GM12878 (cell line): ENCODE measurements at regions not wholly inside any gene's neighbourhood (a gene's known extent, or its start where the extent isn't known, plus 50 kb on each side); places are given as distances from the start of the nearest gene placed in this dataset.
"Not testable (repeated sequence)": the region's sequence is repeated elsewhere in the genome, so short reads cannot be mapped to it uniquely, and the experiment has no call there.

Experiments used
- ATAC-seq: fragments of 200-7000 bp; cut with Tn5 transposase; 3 replicates; pipeline ENCODE4 v1.9.1; 2020; ENCODE audit warnings: mild to moderate bottlenecking, moderate library complexity
- BruUV-seq: library from RNA; stranded (reverse); fragments of 400-500 nt; replicated peaks from 2 replicates; lab custom pipeline; 2021; lab: Mats Ljungman, UMichigan
- CTCF ChIA-PET: fragments of 300-600 bp; sonication (Branson Sonifier 250); formaldehyde crosslinking; extraction: SDS; loops from one replicate; lab custom pipeline; 2021; ENCODE audit warnings: inconsistent platforms; lab: Yijun Ruan, JAX
- POLR2A ChIA-PET: fragments of 350-600 bp; formaldehyde crosslinking; extraction: SDS; loops from one replicate; lab custom pipeline; 2021; ENCODE audit warnings: inconsistent platforms; lab: Charles Lee
- RAD21 ChIA-PET: fragments of 300-600 bp; sonication (Branson Sonifier 250); formaldehyde crosslinking; loops from one replicate; lab custom pipeline; 2023; ENCODE audit warnings: antibody characterized with exemption; ENCODE audit not compliant: unreplicated experiment; lab: Charles Lee
- SMC1A ChIA-PET: fragments of 300-600 bp; sonication (Branson Sonifier 250); formaldehyde crosslinking; loops from one replicate; lab custom pipeline; 2023; ENCODE audit not compliant: unreplicated experiment, uncharacterized antibody; lab: Charles Lee
- DNase-seq: peaks from one replicate; pipeline ENCODE4 v3.0.0-alpha.2; 2011; ENCODE audit warnings: low read depth, low spot score
- FAIRE-seq: peaks from 3 replicates; lab custom pipeline; 2011; peaks lifted over from hg19 to GRCh38; lab: Jason Lieb, UNC
- H2AFZ ChIP-seq: 2 replicates; pipeline ENCODE4 v1.6.0; 2011; ENCODE audit warnings: low read depth, low read length, control low read depth; ENCODE audit not compliant: control insufficient read depth
- H3K27ac ChIP-seq: 2 replicates; pipeline ENCODE4 v1.5.1; 2011; ENCODE audit warnings: control low read depth; ENCODE audit not compliant: control insufficient read depth, insufficient read depth
- H3K27me3 ChIP-seq, 2 experiments: replicated peaks in 1 of 2; 2 replicates each; pipeline versions ENCODE4 v1.6.0 to v1.6.1; 2011; ENCODE audit warnings: low read length in 1 of 2; ENCODE audit not compliant: control insufficient read depth in 2 of 2, insufficient read depth in 2 of 2
- H3K36me3 ChIP-seq, 2 experiments: 2 replicates each; pipeline ENCODE4 v1.5.1; 2011; ENCODE audit warnings: low read length in 1 of 2; ENCODE audit not compliant: control insufficient read depth in 2 of 2, insufficient read depth in 2 of 2
- H3K4me1 ChIP-seq: 2 replicates; pipeline ENCODE4 v1.6.1; 2011; ENCODE audit warnings: mild to moderate bottlenecking, low read length, moderate library complexity, mixed read lengths; ENCODE audit not compliant: control insufficient read depth, insufficient read depth
- H3K4me2 ChIP-seq: 2 replicates; pipeline ENCODE4 v1.6.0; 2011; ENCODE audit warnings: control low read depth; ENCODE audit not compliant: control insufficient read depth, insufficient read depth
- H3K4me3 ChIP-seq: fragments of 200-600 bp; sonication (generic); 2 replicates; pipeline ENCODE4 v1.5.1; 2016
- H3K79me2 ChIP-seq: 2 replicates; pipeline ENCODE4 v1.6.0; 2011; ENCODE audit warnings: low read length; ENCODE audit not compliant: control insufficient read depth, insufficient read depth
- H3K9ac ChIP-seq: 2 replicates; pipeline ENCODE4 v1.8.0; 2011; ENCODE audit warnings: low read length, control low read depth, mixed read lengths; ENCODE audit not compliant: control insufficient read depth, insufficient read depth
- H3K9me3 ChIP-seq: replicated peaks from 3 replicates; pipeline ENCODE4 v1.5.1; 2011; ENCODE audit warnings: mild to moderate bottlenecking, low read length; ENCODE audit not compliant: control insufficient read depth, insufficient read depth
- H4K20me1 ChIP-seq: 2 replicates; pipeline ENCODE4 v1.6.0; 2011; ENCODE audit not compliant: control insufficient read depth, insufficient read depth
- ASH2L ChIP-seq: fragments of 300-600, 200-600 bp; sonication (generic); IDR thresholded peaks from 2 replicates; pipeline ENCODE4 v1.6.1; 2017; ENCODE audit warnings: low read depth, mild to moderate bottlenecking, borderline replicate concordance
- EZH2 ChIP-seq: IDR thresholded peaks from 2 replicates; pipeline ENCODE4 v1.6.1; 2012; ENCODE audit warnings: low read depth, mild to moderate bottlenecking, control low read depth, inconsistent platforms, low read length, borderline replicate concordance; ENCODE audit not compliant: control insufficient read depth
- FOXM1 ChIP-seq: IDR thresholded peaks from 2 replicates; pipeline ENCODE4 v1.6.1; 2012; ENCODE audit warnings: low read depth, mild to moderate bottlenecking, inconsistent platforms, low read length, moderate library complexity
- GABPA ChIP-seq: IDR thresholded peaks from 2 replicates; pipeline ENCODE4 v1.6.1; 2014; ENCODE audit warnings: antibody characterized with exemption, low read depth, mild to moderate bottlenecking, inconsistent platforms
- HDGF ChIP-seq: fragments of 450-650 bp; IDR thresholded peaks from 2 replicates; pipeline ENCODE4 v1.6.1; 2016; ENCODE audit warnings: antibody characterized with exemption
- KAT2A ChIP-seq: conservative IDR thresholded peaks from 2 replicates; pipeline ENCODE4 v1.6.1; 2011; ENCODE audit warnings: low read depth, low read length; ENCODE audit not compliant: control insufficient read depth
- POLR2A ChIP-seq: IDR thresholded peaks from 2 replicates; pipeline ENCODE4 v1.6.1; 2011; ENCODE audit warnings: low read depth, mild to moderate bottlenecking, low read length
- SMAD5 ChIP-seq: IDR thresholded peaks from 2 replicates; pipeline ENCODE4 v1.6.1; 2016; ENCODE audit warnings: antibody characterized with exemption, low read depth
- SREBF2 ChIP-seq: IDR thresholded peaks from 2 replicates; pipeline ENCODE4 v1.6.1; 2012; ENCODE audit warnings: mild to moderate bottlenecking, low read length
- YY1 ChIP-seq: IDR thresholded peaks from 2 replicates; pipeline ENCODE4 v1.6.1; 2011; ENCODE audit warnings: low read depth, mild to moderate bottlenecking, low read length
- ZBED1 ChIP-seq: IDR thresholded peaks from 2 replicates; pipeline ENCODE4 v1.6.1; 2016; ENCODE audit warnings: borderline replicate concordance
- WGBS: methylation state at CpG from one replicate; pipeline ENCODE4 v1.1.6; 2016; ENCODE audit warnings: low lambda C conversion rate; ENCODE audit not compliant: insufficient replicate concordance, insufficient coverage; ENCODE audit errors: missing lambda C conversion rate; 5-methylcytosine and 5-hydroxymethylcytosine counted together
- in situ Hi-C: fragments of 300-500 bp; cut with MboI; formaldehyde crosslinking; loops from 9 replicates; pipeline ENCODE4 v1.14.3; 2018; ENCODE audit warnings: mixed read lengths
- intact Hi-C: fragments of 100-400 bp; cut with micrococcal nuclease; formaldehyde crosslinking; loops from one replicate; pipeline ENCODE4 v1.14.2; 2022; ENCODE audit not compliant: unreplicated experiment
- TF ChIP-seq, protein P1 (sequence below): fragments of 450-650 bp; IDR thresholded peaks from 2 replicates; pipeline ENCODE4 v1.6.1; 2018; ENCODE audit warnings: mild to moderate bottlenecking, low read depth, moderate library complexity; ENCODE audit not compliant: partially characterized antibody
- TF ChIP-seq, protein P2 (sequence below): IDR thresholded peaks from 2 replicates; pipeline ENCODE4 v1.6.1; 2012; ENCODE audit warnings: low read length, inconsistent platforms

DNA sequence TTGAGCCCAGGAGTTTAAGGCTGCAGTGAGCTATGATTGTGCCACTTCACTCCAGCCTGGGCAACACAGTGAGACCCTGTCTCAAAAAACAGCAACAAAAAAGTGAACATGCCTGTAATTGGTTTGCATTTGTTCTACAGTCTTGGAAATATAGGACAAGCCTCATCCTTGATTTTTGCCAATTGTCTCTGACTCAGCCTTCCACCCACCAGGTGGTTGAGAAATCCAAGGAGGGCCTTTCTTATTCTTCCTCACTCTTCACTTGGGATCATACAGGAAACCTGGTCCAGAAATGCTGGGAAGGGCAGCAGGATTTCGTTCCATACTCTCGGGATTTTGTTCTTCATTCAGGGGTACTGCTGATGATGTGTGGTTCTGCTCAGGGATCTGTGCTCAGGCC is 94.6 kb downstream of the CDC42EP3 start (continued):
- TF ChIP-seq GABPA: no peak
- no peak for TF ChIP-seq POLR2A
- no peak for TF ChIP-seq SMAD5
- TF ChIP-seq SREBF2: no peak
- TF ChIP-seq FOXM1: no peak

DNA sequence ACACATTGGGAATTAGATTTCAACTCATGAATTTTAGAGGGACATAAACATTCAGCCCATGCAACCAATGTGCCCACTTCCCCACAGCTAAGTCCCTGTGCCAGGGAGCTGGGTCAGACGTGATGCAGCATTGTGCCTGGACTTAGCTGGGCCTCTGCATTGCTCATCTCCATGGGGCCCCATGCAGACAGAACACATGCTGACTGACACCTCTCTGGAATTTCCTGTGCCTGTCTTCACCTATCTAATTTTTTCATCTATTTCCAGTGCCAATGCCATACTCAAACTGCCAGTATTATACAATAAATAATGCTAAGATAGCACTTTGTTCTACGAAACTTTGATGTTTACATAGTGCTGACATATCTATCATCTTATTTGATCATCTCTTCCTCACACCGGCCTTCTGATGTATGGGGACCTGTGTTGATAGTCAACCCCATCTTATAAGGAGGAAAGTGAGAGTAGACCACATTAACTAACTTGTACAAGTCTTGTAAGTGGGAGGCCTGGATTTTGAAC is 92.2 kb downstream of the CDC42EP3 start:
- ChIA-PET RAD21 (interaction anchor here (0.7 kb wide), 1 partner anchor 40 kb away, joined by 3 read pairs; no protein-coding TSS in a partner anchor), SMC1A (interaction anchor here (1.3 to 2.5 kb wide), 3 partner anchors 10 to 40 kb away, joined by 3 to 13 read pairs (median 3); no protein-coding TSS in a partner anchor), CTCF (interaction anchor here (1.9 kb wide), 1 partner anchor 8 kb away, joined by 4 read pairs; no protein-coding TSS in a partner anchor), POLR2A (interaction anchor here (0.6 to 1.5 kb wide), 3 partner anchors 8 to 41 kb away, joined by 3 read pairs; no protein-coding TSS in a partner anchor)
- intact Hi-C loops: no loop called here
- Histone ChIP-seq H3K4me2 (no peak overlapping the region), H2AFZ (no peak overlapping the region), H3K4me3 (no peak overlapping the region), H3K9me3 (peaks cover 20% of the 10 kb centered on the region), H4K20me1 (no peaks in the 10 kb centered on the region), H3K9ac (no peak overlapping the region), H3K79me2 (no peaks in the 10 kb centered on the region), H3K27ac (no peak overlapping the region), H3K4me1 (peaks cover 5% of the 10 kb centered on the region), H3K27me3 (no peaks in the 10 kb centered on the region), H3K36me3 (peaks cover 0 to 1% of the 10 kb centered on the region in 2 experiments; a peak in 2 of 4 replicates)
- WGBS: 72% methylated on average over 3 of the region's 3 CpGs
- no TSS peak for BruUV-seq
- TF ChIP-seq EZH2: no peak
- no peak for TF ChIP-seq HDGF
- TF ChIP-seq, protein P1, sequence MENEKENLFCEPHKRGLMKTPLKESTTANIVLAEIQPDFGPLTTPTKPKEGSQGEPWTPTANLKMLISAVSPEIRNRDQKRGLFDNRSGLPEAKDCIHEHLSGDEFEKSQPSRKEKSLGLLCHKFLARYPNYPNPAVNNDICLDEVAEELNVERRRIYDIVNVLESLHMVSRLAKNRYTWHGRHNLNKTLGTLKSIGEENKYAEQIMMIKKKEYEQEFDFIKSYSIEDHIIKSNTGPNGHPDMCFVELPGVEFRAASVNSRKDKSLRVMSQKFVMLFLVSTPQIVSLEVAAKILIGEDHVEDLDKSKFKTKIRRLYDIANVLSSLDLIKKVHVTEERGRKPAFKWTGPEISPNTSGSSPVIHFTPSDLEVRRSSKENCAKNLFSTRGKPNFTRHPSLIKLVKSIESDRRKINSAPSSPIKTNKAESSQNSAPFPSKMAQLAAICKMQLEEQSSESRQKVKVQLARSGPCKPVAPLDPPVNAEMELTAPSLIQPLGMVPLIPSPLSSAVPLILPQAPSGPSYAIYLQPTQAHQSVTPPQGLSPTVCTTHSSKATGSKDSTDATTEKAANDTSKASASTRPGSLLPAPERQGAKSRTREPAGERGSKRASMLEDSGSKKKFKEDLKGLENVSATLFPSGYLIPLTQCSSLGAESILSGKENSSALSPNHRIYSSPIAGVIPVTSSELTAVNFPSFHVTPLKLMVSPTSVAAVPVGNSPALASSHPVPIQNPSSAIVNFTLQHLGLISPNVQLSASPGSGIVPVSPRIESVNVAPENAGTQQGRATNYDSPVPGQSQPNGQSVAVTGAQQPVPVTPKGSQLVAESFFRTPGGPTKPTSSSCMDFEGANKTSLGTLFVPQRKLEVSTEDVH: no peak
- no peak for TF ChIP-seq ZBED1
- no peak for TF ChIP-seq ASH2L
- TF ChIP-seq YY1: no peak
- TF ChIP-seq, protein P2, sequence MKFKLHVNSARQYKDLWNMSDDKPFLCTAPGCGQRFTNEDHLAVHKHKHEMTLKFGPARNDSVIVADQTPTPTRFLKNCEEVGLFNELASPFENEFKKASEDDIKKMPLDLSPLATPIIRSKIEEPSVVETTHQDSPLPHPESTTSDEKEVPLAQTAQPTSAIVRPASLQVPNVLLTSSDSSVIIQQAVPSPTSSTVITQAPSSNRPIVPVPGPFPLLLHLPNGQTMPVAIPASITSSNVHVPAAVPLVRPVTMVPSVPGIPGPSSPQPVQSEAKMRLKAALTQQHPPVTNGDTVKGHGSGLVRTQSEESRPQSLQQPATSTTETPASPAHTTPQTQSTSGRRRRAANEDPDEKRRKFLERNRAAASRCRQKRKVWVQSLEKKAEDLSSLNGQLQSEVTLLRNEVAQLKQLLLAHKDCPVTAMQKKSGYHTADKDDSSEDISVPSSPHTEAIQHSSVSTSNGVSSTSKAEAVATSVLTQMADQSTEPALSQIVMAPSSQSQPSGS: no peak
- TF ChIP-seq KAT2A: no peak
- in situ Hi-C loops: no loop called here
- ATAC-seq (no peak), FAIRE-seq (no peak), DNase-seq (no peak)

DNA sequence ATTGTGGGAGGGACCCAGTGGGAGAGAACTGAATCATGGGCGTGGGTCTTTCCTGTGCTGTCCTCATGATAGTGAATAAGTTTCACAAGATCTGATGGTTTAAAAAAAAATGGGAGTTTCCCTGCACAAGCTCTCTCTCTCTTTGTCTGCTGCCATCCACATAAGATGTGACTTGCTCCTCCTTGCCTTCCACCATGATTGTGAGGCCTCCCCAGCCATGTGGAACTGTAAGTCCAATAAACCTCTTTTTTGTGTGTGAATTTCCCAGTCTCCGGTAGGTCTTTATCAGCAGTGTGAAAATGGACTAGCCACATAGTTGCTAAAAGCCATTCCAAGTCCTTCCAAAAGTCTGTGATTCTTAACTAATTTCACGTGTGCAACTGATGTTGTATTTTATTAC is 91.5 kb downstream of the CDC42EP3 start:
- H3K79me2 ChIP-seq, POLR2A ChIA-PET, CTCF ChIA-PET, H4K20me1 ChIP-seq, RAD21 ChIA-PET, H2AFZ ChIP-seq, H3K4me2 ChIP-seq, H3K27ac ChIP-seq, FAIRE-seq, H3K4me1 ChIP-seq, H3K36me3 ChIP-seq, H3K4me3 ChIP-seq, ATAC-seq, intact Hi-C loops, H3K9ac ChIP-seq, H3K27me3 ChIP-seq, in situ Hi-C loops, BruUV-seq, DNase-seq: not testable (repeated sequence)
- peaks cover 20% of the 10 kb centered on the region for H3K9me3 ChIP-seq
- 97% methylated on average over 3 of the region's 3 CpGs for WGBS
- SMC1A ChIA-PET: interaction anchor here (2.5 kb wide), 1 partner anchor 9 kb away, joined by 13 read pairs; no protein-coding TSS in a partner anchor
